T-helper 17 cell (primary cell): ENCODE measurements at regions not wholly inside any gene's neighbourhood (a gene's known extent, or its start where the extent isn't known, plus 50 kb on each side); places are given as distances from the start of the nearest gene placed in this dataset.
"Not testable (repeated sequence)": the region's sequence is repeated elsewhere in the genome, so short reads cannot be mapped to it uniquely, and the experiment has no call there.

Source experiments
- ATAC-seq: fragments of 150-1000 bp; cut with Tn5 transposase; 2 replicates; pipeline ENCODE4 v1.10.0; 2021; ENCODE audit warnings: mild to moderate bottlenecking, moderate library complexity
- DNase-seq, 3 donors: peaks; one replicate each; pipeline versions ENCODE4 v3.0.0 to v3.0.0-alpha.2; 2020 to 2021
- H3K9me3 ChIP-seq: one replicate; pipeline ENCODE4 v1.7.0; 2013; ENCODE audit warnings: low read length, mild to moderate bottlenecking; ENCODE audit not compliant: control insufficient read depth, poor library complexity, severe bottlenecking
- H3K27ac Mint-ChIP-seq: one replicate; pipeline ENCODE4 v1.8.0; 2022; ENCODE audit warnings: mild to moderate bottlenecking, moderate library complexity, mixed read lengths
- H3K27me3 Mint-ChIP-seq: one replicate; pipeline ENCODE4 v1.8.0; 2022; ENCODE audit warnings: mixed read lengths
- H3K36me3 Mint-ChIP-seq: one replicate; pipeline ENCODE4 v1.8.0; 2022; ENCODE audit warnings: low read depth, mixed read lengths
- H3K4me1 Mint-ChIP-seq: one replicate; pipeline ENCODE4 v1.8.0; 2022; ENCODE audit warnings: mild to moderate bottlenecking, mixed read lengths
- H3K4me3 Mint-ChIP-seq: one replicate; pipeline ENCODE4 v1.8.0; 2022; ENCODE audit warnings: mild to moderate bottlenecking, moderate library complexity, mixed read lengths

DNA sequence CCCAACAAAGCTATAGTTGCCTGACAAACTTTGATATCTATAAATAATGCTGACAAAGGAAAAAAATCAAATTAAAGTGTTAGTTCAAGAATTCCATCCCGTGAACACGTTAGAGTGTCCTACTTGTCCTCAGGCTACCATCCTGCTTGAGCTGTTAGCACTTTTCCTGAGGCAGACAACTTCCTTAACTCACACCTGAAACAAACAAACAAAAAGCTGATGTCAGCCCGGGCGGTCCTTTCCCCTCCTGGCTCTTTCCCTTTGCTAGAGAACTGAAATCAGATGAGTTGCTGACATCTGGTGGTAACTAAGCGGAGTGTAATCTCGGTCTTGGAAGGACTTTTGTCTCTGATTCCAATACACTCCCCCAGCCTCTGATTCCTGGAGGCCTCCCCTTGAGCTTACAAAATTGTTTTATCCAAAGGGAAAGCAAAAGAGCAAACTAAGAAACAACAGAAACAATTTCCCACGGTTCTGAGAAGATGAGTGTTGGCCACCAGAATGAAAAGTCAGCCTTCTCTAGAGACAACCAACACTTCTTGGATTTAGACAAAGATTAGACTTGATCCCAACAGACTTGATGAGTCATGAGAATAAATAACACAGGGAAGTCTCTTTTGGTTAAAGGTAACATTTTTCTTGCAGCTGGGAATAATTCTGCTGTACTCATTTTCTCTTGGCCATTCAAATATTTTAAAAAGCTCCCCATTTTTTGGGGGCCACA lies 135.4 kb downstream of the PROX1 start:
- Mint-ChIP-seq H3K27me3 (peaks cover 26% of the 10 kb centered on the region), H3K36me3 (no peaks in the 10 kb centered on the region), H3K4me1 (peaks cover 2% of the 10 kb centered on the region), H3K4me3 (no peak overlapping the region), H3K27ac (no peak overlapping the region)
- no peak for ATAC-seq
- H3K9me3 ChIP-seq, result no peaks in the 10 kb centered on the region
- DNase-seq, result no peak

DNA sequence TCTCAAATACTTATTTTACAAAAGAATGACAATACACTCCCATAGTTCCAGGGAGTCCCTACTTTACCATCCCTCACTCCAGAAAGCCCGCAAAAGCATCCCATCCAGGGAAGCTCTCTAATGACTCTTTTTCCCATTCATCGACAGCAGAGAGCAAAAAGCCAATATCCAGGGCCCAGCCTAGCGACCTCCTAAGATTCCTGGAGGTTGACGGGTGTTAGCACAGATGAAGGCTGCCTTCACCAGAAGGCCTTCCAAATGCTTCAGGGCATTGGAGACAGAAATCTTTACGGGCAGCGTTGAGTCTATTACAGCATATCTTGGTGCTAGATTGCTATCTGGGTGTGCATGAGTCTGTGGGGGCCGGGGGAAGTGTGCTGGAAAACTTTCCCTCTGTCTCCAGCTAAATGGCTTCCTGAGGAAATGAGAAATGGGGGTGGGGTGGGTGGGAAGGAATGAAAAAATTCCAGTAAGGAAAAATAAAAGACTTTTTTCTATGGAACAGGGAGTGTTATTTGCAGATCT lies 136.6 kb downstream of the PROX1 start:
- ATAC-seq (no peak), DNase-seq (no peak)
- H3K27ac Mint-ChIP-seq, result no peak overlapping the region
- no peak overlapping the region for H3K4me3 Mint-ChIP-seq
- H3K27me3 Mint-ChIP-seq, result peaks cover 26% of the 10 kb centered on the region
- peaks cover 2% of the 10 kb centered on the region for H3K4me1 Mint-ChIP-seq
- H3K9me3 ChIP-seq, result no peaks in the 10 kb centered on the region
- no peaks in the 10 kb centered on the region for H3K36me3 Mint-ChIP-seq

DNA sequence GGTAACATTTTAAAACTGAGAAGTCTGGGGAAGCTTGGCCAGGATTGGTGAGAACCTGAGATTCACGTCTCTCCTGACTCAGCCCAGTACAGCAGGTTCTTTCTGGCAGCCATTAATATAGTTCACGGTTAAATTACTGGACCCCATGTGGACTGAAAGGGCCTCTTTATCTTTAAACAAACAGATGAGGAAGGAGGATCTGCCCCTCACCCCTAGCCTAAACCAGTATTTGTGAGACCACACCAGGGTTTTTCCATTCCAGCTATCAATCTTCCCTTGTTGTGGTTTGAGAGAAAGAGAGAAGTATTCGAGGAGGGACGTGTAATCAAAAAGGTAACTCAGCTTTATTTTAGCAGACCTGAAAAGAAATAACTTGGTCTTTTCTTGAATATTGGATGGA lies 137.1 kb downstream of the PROX1 start:
- Mint-ChIP-seq H3K4me1 (peaks cover 2% of the 10 kb centered on the region), H3K27me3 (peaks cover 26% of the 10 kb centered on the region), H3K4me3 (no peak overlapping the region), H3K36me3 (no peaks in the 10 kb centered on the region), H3K27ac (no peak overlapping the region)
- DNase-seq (no peak), ATAC-seq (no peak)
- no peaks in the 10 kb centered on the region for H3K9me3 ChIP-seq

DNA sequence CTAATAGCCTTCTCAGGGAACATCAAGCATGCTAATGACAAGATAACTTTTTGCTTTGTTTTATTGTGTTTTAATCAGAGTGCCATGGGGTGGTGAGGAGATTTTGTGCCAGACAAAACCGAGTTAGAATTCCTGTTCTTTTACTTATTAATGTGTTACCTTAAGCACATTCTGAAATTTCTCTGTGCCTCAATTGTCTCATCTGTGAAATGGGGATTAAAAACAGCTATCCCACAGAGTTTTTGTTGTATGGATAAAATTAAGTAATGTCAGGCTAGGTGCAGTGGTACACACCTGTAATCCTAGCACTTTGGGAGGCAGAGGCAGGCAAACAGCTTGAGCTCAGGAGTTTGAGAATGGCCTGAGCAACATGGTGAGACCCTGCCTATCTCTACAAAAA lies 138.0 kb downstream of the PROX1 start:
- no peak overlapping the region for H3K4me3 Mint-ChIP-seq
- peaks cover 26% of the 10 kb centered on the region for H3K27me3 Mint-ChIP-seq
- no peak for DNase-seq
- H3K4me1 Mint-ChIP-seq, result peaks cover 2% of the 10 kb centered on the region
- H3K9me3 ChIP-seq, result no peaks in the 10 kb centered on the region
- H3K27ac Mint-ChIP-seq, result no peak overlapping the region
- ATAC-seq, result no peak
- no peaks in the 10 kb centered on the region for H3K36me3 Mint-ChIP-seq

DNA sequence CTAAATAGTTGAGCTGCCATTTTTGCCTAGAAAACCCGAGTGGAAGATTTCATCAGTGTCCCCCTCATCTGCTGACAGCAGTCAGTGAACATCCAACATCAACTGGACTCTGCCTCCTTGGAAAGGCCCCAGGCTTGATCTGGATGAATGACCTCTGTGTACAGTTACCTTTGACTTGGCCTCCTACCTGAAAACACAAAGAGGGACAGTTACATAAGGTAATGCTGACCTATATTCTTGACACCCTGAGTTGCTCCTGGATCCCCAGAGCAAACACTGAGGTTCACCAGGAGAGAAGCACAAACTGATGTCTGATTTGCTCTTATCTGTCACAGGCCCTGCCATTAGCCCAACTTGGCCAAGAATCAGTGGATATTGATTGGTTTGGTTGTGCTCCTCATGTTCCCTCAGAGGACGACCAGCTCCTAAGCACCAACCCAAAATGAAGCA lies 138.9 kb downstream of the PROX1 start:
- peaks cover 2% of the 10 kb centered on the region for H3K4me1 Mint-ChIP-seq
- no peak overlapping the region for H3K4me3 Mint-ChIP-seq
- H3K36me3 Mint-ChIP-seq, result no peaks in the 10 kb centered on the region
- peaks cover 26% of the 10 kb centered on the region for H3K27me3 Mint-ChIP-seq
- H3K9me3 ChIP-seq, result no peaks in the 10 kb centered on the region
- ATAC-seq (no peak), DNase-seq (no peak)
- H3K27ac Mint-ChIP-seq, result no peak overlapping the region

DNA sequence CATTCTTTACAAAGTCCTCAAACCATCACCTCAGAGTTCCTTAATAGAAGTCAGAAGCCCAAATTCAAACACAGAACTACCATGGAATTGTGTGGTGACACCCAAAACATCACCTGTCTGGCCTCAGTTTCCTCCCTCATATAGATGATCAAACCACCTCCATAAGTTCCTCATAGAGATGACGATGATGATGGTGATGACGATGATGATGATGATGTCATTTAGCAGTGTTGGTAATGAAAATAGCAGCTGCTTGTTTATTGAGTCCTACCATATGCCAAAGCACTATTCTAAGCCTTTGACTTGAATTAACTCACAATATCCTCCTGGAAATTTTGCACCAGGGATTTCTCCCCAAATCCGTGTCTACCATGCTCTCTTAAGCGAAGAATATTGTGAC lies 139.9 kb downstream of the PROX1 start:
- no peak overlapping the region for H3K4me3 Mint-ChIP-seq
- no peaks in the 10 kb centered on the region for H3K9me3 ChIP-seq
- ATAC-seq, result no peak
- no peaks in the 10 kb centered on the region for H3K36me3 Mint-ChIP-seq
- H3K27ac Mint-ChIP-seq, result no peak overlapping the region
- peaks cover 26% of the 10 kb centered on the region for H3K27me3 Mint-ChIP-seq
- DNase-seq, result no peak
- peaks cover 2% of the 10 kb centered on the region for H3K4me1 Mint-ChIP-seq

DNA sequence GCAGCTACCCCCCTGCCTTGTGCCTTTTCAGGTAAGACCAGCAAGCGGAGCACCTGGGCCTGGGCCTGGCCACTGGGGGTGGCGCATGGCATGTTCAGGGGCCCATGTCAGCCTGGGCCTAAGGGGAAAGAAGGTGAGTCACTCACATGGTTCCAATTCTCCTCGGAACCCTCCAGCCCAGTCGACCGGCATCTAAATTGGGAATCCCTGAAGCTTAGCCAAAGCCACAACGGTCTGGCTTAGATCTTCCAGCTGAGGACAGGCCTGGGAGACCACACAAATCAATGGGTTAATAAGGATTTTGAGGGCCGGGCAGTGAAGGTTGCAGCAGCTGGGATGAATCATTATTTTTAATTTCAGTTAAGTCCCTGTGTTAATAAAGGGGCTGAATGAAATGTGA lies 145.1 kb upstream of the SMYD2 start:
- Mint-ChIP-seq H3K4me3 (no peak overlapping the region), H3K27ac (no peak overlapping the region), H3K4me1 (no peaks in the 10 kb centered on the region), H3K27me3 (peaks cover 24% of the 10 kb centered on the region), H3K36me3 (no peaks in the 10 kb centered on the region)
- no peaks in the 10 kb centered on the region for H3K9me3 ChIP-seq
- ATAC-seq, result no peak
- DNase-seq, result no peak

DNA sequence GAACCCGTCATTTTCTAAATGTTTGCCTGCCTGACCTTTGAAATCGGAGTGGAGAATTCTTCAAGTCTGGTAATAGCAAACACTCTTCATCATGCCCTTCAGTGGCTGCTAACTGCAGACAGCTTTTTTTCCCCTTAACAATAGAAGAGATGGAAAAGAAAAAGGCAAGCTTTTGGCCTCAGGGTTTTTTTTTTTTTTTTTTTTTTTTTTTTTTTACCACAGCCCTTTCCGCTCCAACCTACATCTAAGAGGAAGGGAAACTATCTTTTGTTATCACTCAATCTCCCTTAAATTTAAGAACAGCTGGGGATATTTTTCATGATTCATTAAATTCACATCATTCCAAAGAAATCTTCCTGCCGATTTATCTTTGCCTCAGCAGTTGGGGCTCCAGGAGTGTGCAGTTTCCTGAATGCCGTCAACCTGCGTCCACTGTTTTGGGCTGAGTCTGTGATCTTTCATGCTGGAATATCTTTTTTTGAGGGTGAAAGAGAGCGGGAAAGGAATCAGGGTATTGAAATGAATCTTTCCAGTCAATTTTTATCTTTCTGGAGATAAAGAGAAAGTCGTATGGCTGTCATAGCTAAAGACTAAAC lies 144.5 kb upstream of the SMYD2 start:
- H3K4me1 Mint-ChIP-seq, result no peaks in the 10 kb centered on the region
- H3K27ac Mint-ChIP-seq, result no peak overlapping the region
- no peak overlapping the region for H3K4me3 Mint-ChIP-seq
- peaks cover 24% of the 10 kb centered on the region for H3K27me3 Mint-ChIP-seq
- H3K36me3 Mint-ChIP-seq, result no peaks in the 10 kb centered on the region
- DNase-seq, result no peak
- H3K9me3 ChIP-seq, result no peaks in the 10 kb centered on the region
- no peak for ATAC-seq

DNA sequence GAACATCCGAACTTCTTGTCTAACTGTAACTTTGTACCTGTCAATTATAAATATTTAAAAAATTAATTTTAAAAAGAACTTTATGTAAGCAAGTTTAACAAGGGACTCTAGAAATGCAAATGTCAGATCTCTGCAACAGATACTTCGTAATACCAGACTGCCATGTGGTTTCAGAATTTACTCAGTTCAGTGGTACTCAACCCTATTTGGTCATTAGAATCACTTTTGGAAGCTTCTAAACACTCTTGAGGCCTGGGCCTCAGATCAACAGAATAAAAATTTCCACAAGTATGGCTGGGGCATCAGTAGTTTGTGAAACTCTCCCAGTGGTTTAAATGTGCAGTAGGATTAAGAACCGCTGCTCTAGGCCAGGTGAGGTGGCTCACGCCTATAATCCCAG lies 139.5 kb upstream of the SMYD2 start:
- Mint-ChIP-seq H3K4me1 (no peaks in the 10 kb centered on the region), H3K27ac (no peak overlapping the region)
- ATAC-seq, result no peak

DNA sequence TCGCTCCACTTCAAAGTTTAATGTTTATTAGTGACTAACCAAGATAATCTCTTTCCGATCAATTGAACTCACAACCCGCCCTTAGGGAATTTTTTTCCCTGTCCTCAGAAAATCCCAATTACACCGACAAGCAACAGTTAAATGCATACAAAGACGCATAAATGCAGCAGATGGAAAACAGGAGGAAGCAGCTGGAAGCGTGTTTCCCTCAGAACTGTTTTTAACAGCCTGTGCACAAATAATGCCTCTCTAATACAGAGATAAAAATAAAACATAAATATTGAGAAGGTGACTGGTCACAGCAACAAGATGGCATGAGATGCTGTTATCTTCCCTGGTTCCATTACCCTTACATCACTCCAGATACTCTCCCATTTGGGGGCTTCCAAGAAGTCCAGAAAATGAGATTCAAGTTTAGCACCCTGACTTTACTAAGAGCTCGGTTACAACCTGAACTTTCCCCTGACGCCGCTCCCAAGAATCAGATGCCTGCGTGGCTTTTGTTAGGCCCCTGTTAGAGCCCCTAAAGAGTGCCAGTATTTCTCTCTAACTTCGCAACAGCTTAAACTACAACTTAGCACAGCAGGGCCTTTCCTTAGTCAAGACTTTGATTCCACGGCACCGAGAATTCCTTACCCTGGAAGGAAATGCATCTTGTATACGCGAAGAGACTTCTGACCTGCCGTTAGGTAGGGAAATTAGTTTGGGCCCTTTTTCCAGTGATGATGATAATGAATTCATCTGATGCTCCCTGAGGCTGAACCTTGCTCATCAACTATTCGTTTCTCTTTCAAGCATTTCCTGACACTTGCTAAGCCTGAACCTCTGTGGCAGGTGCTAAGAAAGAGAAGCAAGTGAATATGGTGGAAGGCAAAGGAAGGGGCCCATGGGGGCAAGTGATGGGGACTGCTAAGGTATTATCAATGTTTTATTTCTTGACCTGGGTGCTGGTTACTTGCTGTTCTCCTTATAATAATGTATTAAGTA lies 137.7 kb upstream of the SMYD2 start:
- Mint-ChIP-seq H3K4me1 (no peaks in the 10 kb centered on the region), H3K27ac (no peak overlapping the region), H3K27me3 (peaks cover 41% of the 10 kb centered on the region), H3K36me3 (no peaks in the 10 kb centered on the region), H3K4me3 (no peak overlapping the region)
- no peak for ATAC-seq
- H3K9me3 ChIP-seq, result no peaks in the 10 kb centered on the region
- no peak for DNase-seq

More for the DNA sequence above, 139.5 kb upstream of the SMYD2 start:
- DNase-seq, result no peak
- no peaks in the 10 kb centered on the region for H3K9me3 ChIP-seq
- Mint-ChIP-seq H3K4me3 (no peak overlapping the region), H3K27me3 (peaks cover 42% of the 10 kb centered on the region), H3K36me3 (no peaks in the 10 kb centered on the region)

DNA sequence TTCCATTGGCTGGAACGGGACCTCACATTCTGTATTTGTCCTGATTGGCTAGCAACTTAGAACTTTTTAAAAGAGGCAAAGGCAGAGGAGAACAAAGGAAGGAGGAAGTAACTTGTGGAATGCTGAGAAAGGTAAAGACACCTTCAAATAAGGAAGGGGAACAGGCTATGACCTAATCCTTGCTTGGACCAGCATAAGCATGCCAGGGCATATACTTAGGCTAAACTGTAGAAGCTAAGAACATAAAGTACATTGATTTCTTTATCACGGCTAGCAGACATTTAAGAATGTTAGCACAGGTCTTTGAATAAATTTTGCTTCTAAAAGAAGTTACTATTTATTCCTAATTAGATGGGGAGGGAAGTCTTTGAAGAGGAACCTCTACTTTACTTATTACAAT lies 136.4 kb upstream of the SMYD2 start:
- not testable (repeated sequence) for H3K4me1 Mint-ChIP-seq, H3K9me3 ChIP-seq, ATAC-seq, H3K27ac Mint-ChIP-seq, H3K4me3 Mint-ChIP-seq, H3K36me3 Mint-ChIP-seq, DNase-seq
- peaks cover 42% of the 10 kb centered on the region for H3K27me3 Mint-ChIP-seq

DNA sequence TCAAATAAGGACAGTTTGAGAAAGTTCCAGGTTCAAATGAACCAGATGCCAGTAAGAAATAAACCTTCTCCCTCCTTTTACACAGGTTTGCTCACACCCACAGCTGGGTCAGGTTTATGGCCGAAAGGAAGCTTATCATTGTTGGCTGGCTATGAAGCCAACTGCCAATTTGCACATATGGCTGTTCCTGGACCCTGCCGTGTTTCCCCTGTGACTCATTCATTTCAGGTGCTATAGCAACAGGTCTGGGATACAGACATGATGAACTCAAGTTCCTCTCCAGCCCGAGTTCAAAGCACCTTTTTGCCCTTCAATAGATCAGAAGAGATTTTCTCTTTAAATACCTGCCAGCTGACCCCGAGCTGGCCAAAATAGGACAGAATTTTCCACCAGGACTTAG lies 134.4 kb upstream of the SMYD2 start:
- Mint-ChIP-seq H3K27ac (no peak overlapping the region), H3K4me3 (no peak overlapping the region), H3K36me3 (no peaks in the 10 kb centered on the region), H3K27me3 (peaks cover 35% of the 10 kb centered on the region), H3K4me1 (no peaks in the 10 kb centered on the region)
- DNase-seq (no peak), ATAC-seq (no peak)
- no peaks in the 10 kb centered on the region for H3K9me3 ChIP-seq

DNA sequence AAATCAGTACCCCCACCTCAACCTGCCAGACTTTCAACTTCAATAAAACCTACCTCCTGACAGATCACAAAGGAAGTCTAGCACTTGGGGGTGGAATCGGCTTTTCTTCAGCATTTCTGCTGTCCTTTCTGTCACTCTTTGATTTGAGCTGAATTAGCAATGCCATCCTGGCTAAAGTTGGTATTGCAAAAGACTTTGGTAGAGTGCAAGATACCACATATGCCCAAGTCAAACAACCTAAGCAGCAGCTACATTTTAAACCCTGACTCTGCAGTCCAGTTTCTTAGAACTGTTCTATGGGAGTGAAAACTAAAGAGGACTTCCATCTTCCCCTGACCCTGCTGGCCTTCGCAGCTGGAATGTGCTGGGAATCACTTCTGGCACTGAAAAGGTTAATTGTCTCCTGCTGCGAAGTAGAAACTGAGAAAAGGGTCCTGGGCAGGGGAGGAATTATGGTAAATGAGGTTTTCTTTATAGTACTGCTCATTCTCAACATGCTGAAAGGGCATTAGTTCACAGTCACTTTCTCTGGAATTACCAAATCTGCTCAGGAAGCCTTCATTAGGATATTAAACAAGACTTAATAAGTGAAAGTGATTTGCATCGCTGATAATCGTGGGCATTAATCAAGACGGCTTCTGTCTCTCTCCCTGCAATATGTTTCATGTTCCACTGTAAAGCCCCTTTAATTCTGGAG lies 126.2 kb upstream of the SMYD2 start:
- DNase-seq, result no peak
- H3K9me3 ChIP-seq, result no peaks in the 10 kb centered on the region
- Mint-ChIP-seq H3K27me3 (peaks cover 46% of the 10 kb centered on the region), H3K4me1 (no peaks in the 10 kb centered on the region), H3K4me3 (no peak overlapping the region), H3K27ac (no peak overlapping the region), H3K36me3 (no peaks in the 10 kb centered on the region)
- no peak for ATAC-seq
